Ovary (tissue), 7 donors: ENCODE measurements at regions not wholly inside any gene's neighbourhood (a gene's known extent, or its start where the extent isn't known, plus 50 kb on each side); places are given as distances from the start of the nearest gene placed in this dataset.

Experiments used
- DNase-seq, 5 donors: peaks; one replicate each; pipeline ENCODE4 v3.0.0-alpha.2; 2019 to 2020
- H3K27ac ChIP-seq, 2 donors: fragments of 200-600 bp; one replicate each; pipeline versions ENCODE4 v1.5.1 to v1.8.0; 2019 to 2022
- H3K27me3 ChIP-seq: fragments of 200-600 bp; one replicate; pipeline ENCODE4 v1.8.0; 2022
- H3K36me3 ChIP-seq: fragments of 200-600 bp; sonication (generic); one replicate; pipeline ENCODE4 v1.5.1; 2019
- H3K4me1 ChIP-seq: one replicate; pipeline ENCODE4 v1.8.1; 2013; ENCODE audit warnings: mild to moderate bottlenecking, moderate library complexity; ENCODE audit not compliant: insufficient read depth
- H3K4me3 ChIP-seq: fragments of 200-600 bp; sonication (generic); one replicate; pipeline ENCODE4 v1.5.1; 2017
- H3K9me3 ChIP-seq, 2 donors: fragments of 200-600 bp in 1 of 2; sonication (generic) in 1 of 2; one replicate each; pipeline versions ENCODE4 v1.5.1 to v1.8.1; 2013 to 2019; ENCODE audit warnings: mild to moderate bottlenecking in 1 of 2, moderate library complexity in 1 of 2
- EP300 ChIP-seq: sonication (generic); formaldehyde crosslinking; IDR thresholded peaks from one replicate; pipeline ENCODE4 v1.6.1; 2017; ENCODE audit warnings: antibody characterized with exemption
- POLR2A ChIP-seq: fragments of 450-650 bp; IDR thresholded peaks from one replicate; pipeline ENCODE4 v1.6.1; 2017; ENCODE audit warnings: antibody characterized with exemption, mild to moderate bottlenecking, moderate library complexity
- WGBS, 3 donors: extraction: QIAGEN DNeasy Blood & Tissue Kit in 1 of 3; methylation state at CpG; one replicate each; pipeline versions ENCODE4 v1.1.5 to v1.1.7; 2013 to 2017; 5-methylcytosine and 5-hydroxymethylcytosine counted together
- intact Hi-C, 4 donors: fragments of 100-400 bp; cut with DNase I; formaldehyde crosslinking; loops; one replicate each; pipeline versions ENCODE4 v1.11.0 to v1.15.1; 2022 to 2023
- TF ChIP-seq, protein P1 (sequence below), 3 donors: fragments of 450-650 bp in 2 of 3; fragments of 200-600 bp in 1 of 3; IDR thresholded peaks; one replicate each; pipeline versions ENCODE4 v1.5.1 to v1.8.0; 2016 to 2022; ENCODE audit warnings: antibody characterized with exemption in 3 of 3, mild to moderate bottlenecking in 1 of 3
- donor health status: DM: no; HTN: no; CAD: no; lungs with moderate emphysema.
- donor health status: DM: no; HTN: no; CAD: no.
- donor health status: Bipolar disorder and iron deficiency.
- donor health status: DM: no; HTN: no; CAD: no.
- donor health status: DM: yes; HTN: yes; CAD: no.

DNA sequence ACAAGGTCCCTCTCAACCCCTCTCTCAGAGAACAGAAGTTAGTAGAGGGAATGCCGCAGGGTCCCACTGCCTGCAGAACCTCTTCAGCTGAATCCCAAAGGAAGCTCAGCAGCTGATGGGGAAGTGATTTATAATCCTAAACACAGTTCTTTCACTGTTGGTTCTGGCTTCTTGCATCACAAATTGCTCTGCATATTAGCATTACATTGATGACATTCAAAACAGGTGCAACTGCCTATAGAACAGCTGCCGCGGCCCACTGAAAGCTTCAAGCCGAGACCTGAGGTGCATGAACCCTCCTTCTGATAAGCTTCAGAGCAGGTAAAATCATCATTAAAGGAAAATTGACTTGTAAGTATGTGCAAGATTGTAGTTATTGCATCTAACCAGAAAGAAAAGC lies 75.2 kb upstream of the KIRREL3 start:
- no peak overlapping the region for H3K4me3 ChIP-seq
- 84 to 91% (median 88%) methylated on average over 4 of the region's 4 CpGs for WGBS, 3 donors
- H3K9me3 ChIP-seq, result no peaks in the 10 kb centered on the region
- no peak overlapping the region for H3K27ac ChIP-seq
- DNase-seq, result no peak
- no peaks in the 10 kb centered on the region for H3K27me3 ChIP-seq
- intact Hi-C loops, result no loop called here
- H3K4me1 ChIP-seq, result no peaks in the 10 kb centered on the region
- TF ChIP-seq POLR2A (no peak), EP300 (no peak)
- TF ChIP-seq, protein P1, sequence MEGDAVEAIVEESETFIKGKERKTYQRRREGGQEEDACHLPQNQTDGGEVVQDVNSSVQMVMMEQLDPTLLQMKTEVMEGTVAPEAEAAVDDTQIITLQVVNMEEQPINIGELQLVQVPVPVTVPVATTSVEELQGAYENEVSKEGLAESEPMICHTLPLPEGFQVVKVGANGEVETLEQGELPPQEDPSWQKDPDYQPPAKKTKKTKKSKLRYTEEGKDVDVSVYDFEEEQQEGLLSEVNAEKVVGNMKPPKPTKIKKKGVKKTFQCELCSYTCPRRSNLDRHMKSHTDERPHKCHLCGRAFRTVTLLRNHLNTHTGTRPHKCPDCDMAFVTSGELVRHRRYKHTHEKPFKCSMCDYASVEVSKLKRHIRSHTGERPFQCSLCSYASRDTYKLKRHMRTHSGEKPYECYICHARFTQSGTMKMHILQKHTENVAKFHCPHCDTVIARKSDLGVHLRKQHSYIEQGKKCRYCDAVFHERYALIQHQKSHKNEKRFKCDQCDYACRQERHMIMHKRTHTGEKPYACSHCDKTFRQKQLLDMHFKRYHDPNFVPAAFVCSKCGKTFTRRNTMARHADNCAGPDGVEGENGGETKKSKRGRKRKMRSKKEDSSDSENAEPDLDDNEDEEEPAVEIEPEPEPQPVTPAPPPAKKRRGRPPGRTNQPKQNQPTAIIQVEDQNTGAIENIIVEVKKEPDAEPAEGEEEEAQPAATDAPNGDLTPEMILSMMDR (IDR thresholded peaks at IDR 0.05), result no peak
- H3K36me3 ChIP-seq, result no peaks in the 10 kb centered on the region

DNA sequence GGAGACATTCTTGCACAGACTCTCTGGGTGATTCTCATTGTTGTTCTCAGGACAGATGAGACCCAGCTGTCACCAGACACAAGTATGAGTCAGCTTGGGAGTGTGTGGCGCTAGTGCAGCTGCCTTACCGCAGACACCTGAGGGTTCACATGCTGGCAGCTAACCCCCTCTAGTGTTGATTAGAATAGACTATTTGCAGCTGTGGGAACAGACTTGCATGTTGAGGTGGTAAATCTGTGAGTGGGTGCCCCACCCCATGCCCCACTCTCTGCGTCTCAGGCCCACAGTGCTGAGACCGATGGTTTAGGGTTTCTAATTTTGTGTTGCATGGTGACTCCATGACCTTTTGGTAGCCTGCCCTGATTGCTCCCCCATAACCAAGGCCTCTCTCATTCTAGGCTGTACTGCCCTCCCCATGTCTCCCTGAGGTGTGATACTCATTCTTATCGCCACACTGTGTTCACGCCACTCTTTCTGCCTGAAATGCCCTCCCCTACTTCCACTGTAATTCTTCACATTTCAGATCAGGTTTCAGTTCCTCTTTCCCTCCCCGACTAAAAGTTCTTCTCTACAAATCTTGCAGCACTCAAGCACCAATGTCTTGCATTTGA lies 73.7 kb upstream of the KIRREL3 start:
- Histone ChIP-seq H3K4me3 (no peak overlapping the region), H3K27me3 (no peaks in the 10 kb centered on the region), H3K36me3 (no peaks in the 10 kb centered on the region), H3K9me3 (no peaks in the 10 kb centered on the region), H3K4me1 (no peaks in the 10 kb centered on the region), H3K27ac (no peak overlapping the region)
- WGBS, 3 donors, result 24 to 35% (median 26%) methylated on average over 6 to 7 of the region's 7 CpGs
- DNase-seq, result no peak
- TF ChIP-seq, protein P1 (IDR thresholded peaks at IDR 0.05), result no peak
- intact Hi-C loops, result no loop called here

DNA sequence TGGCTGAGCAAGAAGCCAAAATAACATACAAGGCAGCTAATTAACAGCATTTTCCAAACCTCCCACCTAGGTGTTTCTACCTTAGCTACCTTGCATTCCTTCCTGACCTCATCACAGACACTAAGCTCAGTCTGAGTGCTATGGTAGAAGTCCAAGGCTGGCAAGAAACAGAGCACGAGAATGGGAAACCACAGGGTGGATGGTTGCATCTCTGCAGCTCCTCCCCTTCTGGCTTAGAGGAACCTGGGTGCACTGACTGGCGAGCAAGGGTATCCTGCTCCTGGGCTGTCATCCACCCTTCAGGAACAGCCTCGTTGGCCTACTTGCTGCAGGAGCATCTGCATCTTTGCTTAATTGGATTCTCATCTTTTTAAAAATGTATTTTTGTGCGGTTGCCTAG lies 73.1 kb upstream of the KIRREL3 start:
- no peaks in the 10 kb centered on the region for H3K36me3 ChIP-seq
- intact Hi-C loops, result no loop called here
- no peaks in the 10 kb centered on the region for H3K27me3 ChIP-seq
- no peak overlapping the region for H3K4me3 ChIP-seq
- no peak overlapping the region for H3K27ac ChIP-seq
- DNase-seq, result no peak
- H3K4me1 ChIP-seq, result no peaks in the 10 kb centered on the region
- no peaks in the 10 kb centered on the region for H3K9me3 ChIP-seq
- TF ChIP-seq POLR2A, result no peak
- TF ChIP-seq EP300, result no peak
- TF ChIP-seq, protein P1 (IDR thresholded peaks at IDR 0.05), result no peak
- WGBS, 3 donors, result 14 to 43% (median 18%) methylated on average over 4 of the region's 4 CpGs

DNA sequence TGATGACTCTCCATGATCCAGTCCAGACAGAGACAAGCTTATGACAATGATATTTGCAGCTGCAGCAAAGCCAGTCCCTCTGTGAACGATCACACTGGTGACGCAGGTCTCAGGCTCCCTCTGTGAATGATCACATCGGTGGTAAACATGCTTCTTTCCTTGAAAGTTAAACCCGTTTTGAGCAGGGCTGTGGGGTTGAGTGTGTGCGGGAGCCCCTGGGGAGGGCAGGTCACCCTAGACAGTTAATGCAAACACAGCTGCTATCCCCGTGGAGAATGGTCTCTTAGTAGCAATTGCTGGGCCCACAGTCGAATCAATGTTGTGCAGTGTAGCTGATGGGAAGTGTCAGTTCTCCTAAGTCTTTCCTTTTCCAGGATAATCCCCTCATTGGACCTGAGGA lies 71.0 kb upstream of the KIRREL3 start:
- Histone ChIP-seq H3K36me3 (no peaks in the 10 kb centered on the region), H3K9me3 (no peaks in the 10 kb centered on the region), H3K27ac (no peak overlapping the region), H3K4me3 (no peak overlapping the region), H3K4me1 (no peaks in the 10 kb centered on the region), H3K27me3 (no peaks in the 10 kb centered on the region)
- no peak for DNase-seq
- 76 to 85% (median 77%) methylated on average over 7 of the region's 7 CpGs for WGBS, 3 donors
- TF ChIP-seq EP300 (no peak), POLR2A (no peak)
- TF ChIP-seq, protein P1 (IDR thresholded peaks at IDR 0.05), result no peak
- intact Hi-C loops, result no loop called here
